GM18508 (cell line): ENCODE measurements at regions not wholly inside any gene's neighbourhood (a gene's known extent, or its start where the extent isn't known, plus 50 kb on each side); places are given as distances from the start of the nearest gene placed in this dataset.

Experiments
- ATAC-seq: cut with Tn5 transposase; IDR thresholded peaks from one replicate; pipeline ENCODE4 v1.9.1; 2021; ENCODE audit warnings: moderate number of reproducible peaks; ENCODE audit not compliant: insufficient read depth, unreplicated experiment

DNA sequence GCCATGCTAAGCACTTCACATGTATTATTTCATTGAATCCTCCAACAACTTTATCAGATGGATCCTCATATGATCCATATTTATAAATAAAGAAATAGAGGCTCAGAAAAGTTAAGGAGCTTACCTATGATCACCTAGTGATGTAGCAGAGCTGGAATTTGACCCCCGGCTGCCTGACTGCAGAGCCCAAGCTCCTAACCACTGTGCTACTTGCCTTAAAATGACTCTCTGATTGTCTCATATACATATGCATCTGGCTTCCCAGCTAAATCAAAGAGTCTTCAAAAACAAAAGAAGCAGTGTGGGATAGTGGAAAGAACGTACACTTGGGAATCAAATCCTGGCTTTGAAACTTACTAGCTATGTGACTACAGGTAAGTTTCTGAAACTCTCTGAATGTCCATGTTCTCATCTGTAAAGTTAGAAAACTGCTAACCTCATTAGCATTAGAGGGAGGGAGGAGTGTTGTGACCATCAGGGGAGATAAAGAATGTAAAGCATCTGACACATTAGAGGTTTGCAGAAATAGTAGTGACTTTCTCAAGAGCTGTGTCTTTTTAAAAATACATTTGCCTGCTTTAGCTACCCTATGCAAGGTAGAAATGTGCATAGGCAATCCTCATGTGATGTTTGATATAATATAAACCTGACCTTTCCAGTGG, 67.2 kb upstream of the BARHL2 start:
- ATAC-seq = no peak

DNA sequence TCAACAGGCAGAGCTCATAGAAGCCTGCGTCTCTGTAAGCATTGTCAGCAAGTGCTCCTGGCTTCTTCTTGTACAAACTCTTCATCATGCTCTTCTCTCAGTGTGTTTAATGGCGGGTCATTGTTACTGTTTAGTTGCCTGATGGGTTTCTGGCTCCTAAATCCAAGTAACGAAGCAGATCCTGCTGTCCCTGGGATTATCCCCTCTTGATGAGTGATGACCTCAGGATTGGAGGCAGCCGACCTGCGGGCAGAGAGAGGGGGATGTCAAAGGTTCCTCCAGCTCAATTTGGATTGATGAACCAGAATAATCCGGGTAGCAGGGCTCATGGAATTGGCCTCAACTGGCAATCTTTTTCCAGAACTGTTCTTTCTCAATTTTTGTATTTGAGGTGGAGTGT, 66.1 kb upstream of the BARHL2 start:
- no peak for ATAC-seq

DNA sequence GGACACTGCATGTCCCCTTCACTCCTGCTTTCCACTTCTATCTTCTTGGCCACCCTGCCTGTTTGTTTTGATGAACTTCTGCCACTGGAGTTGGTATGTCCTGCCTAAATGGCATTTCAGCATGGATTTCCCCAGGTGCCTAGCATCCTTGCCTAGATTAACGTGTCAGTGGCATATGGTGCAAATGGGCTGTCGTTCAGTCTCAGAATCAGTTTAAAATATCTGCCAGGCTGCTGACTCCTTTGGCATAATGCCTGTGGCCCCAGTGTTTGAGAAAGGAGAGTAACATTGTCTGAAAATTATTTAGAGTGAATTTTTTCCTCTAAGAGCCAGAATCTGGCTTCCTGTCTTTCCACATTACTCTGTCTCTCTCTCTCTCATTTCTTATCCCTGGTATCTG, 64.9 kb upstream of the BARHL2 start:
- no peak for ATAC-seq

DNA sequence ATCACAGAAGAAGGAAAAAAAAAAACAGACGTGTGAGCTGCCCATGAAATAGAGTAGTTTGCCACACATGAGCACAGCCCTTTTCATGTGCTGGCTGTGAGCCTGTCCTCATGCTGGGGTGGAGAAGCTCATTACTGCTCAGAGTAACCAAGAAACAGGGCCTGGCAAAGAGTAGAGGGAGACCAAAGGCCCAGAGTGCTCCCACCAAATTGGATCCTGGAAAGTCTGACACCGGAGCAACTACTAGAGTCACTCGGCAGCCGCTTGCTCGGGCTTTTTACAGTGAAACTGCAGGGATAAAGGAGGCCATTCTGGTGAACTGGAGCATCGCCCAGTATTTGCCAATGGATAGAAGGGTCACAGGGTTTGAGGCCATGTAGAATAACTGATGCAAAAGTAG, 64.4 kb upstream of the BARHL2 start:
- ATAC-seq = no peak

DNA sequence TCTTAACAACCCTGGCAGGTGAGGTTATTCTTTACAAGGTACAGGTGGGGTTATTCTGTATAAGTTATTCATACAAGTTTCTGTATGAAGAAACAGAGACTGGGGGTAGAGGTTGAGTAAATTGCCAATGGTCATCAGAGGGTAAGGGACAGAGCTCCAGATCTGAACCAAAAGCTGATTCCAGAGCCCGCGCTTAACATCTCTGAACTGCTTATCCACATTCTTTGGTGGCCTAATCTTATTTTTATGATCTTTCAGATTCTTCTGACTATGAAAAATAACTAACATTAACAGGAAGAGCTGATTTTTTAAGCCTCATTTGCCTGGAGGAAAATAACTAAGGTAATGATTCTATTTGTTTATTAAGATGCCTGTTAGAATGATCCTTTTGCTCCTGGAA, 63.9 kb upstream of the BARHL2 start:
- no peak for ATAC-seq

DNA sequence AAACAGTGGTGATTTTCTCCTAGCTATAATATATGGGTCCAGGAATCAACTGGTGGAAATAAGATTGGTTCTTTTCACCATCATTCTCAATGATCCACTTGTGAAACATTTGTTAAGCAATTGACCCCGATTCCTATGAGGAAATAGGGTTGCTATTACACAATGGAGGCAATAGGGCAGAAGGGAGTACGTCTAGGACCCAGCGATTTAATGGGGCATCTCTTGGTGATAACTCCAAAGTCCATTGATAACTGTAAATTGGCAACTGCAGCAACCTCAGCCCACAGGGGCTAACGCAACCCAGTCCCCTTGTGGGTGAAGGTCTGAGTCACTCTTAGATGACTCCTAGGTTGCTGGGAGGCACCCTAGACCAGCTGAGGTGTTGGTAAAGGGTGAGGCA, 62.5 kb upstream of the BARHL2 start:
- ATAC-seq = no peak

DNA sequence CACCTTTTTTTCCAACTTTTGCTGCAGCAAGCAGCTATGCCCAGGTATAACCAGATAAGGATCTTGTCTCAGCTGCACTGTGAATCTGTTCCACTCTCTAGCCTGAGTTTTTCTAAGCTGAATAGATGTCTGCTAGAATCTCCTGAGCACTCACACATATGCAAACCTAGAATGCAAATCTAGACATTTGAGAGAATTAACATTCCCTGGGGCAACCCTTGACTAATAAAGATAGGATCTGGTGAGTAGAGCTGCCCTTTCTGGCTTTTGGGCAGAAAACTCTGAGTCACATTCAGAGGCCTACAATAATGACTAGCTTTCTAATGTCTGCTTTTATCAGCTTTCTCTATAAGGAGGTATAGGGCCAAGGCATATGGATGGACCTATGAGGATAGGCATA, 61.4 kb upstream of the BARHL2 start:
- no peak for ATAC-seq

DNA sequence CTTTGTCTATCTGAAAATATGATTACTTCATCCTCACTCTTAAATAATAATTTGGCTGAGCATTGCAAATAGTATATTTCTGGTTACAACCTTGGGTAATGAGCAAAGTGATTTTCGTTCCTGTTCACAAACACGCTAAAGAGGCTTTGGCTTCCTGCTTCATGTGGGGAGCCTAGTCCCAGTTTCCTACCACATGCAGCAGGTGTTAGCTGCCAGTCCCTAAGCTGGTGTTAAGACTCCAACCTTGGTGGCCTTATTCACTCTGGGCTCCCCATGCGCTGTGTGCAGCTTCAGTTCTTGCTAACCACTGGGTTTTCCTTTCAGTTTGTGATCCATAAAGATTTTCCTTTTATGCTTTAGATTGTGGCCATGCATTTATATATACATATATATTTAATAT, 56.7 kb upstream of the BARHL2 start:
- no peak for ATAC-seq

DNA sequence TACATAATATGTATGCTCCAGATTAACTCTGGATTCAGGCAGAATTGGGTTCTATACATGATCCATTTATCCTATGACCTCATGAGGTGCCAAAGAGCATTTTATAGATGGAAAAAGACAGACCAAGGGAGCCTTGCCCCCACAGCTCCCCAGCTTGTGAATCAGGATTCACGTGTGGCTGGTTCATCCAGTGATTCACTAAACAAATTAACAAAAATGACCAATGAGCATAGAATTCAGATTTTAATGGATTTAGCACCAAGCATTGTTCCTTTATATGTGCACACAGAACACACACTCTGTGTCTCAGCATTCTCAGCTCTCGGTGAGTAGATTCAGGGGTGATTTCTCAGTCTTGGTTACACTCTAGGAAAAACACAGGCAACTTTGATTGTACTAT, 51.7 kb upstream of the BARHL2 start:
- no peak for ATAC-seq

DNA sequence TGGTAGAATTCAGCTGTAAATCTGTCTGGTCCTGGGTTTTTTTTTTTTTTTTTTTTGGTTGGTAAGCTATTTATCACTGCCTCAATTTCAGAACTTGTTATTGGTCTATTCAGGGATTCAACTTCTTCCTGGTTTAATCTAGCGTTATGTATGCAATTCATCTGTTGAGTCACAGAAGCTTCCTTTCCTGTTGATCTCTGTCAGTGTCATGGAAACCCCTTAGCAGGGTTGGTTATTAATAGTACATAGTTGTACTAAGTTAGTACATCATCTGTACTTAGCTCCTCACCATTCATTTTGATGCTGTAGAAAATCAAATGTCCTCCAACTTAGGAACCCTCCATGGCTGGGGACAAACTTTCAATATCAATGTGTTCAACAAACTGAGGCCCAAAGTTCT, 51.0 kb upstream of the BARHL2 start:
- no peak for ATAC-seq
